ENCODE measurements at regions not wholly inside any gene's neighbourhood (a gene's known extent, or its start where the extent isn't known, plus 50 kb on each side); places are given as distances from the start of the nearest gene placed in this dataset.
A peak's percentile ranks its signal among the peaks of the same experiment; 100 is the strongest.
"Not testable (repeated sequence)": the region's sequence is repeated elsewhere in the genome, so short reads cannot be mapped to it uniquely, and the experiment has no call there.

GRCh38 chr2:95728878-95729596 lies 137.2 kb downstream of the TRIM43 start:
- peak; percentile 52 to 85 for DNase-seq

DNA sequence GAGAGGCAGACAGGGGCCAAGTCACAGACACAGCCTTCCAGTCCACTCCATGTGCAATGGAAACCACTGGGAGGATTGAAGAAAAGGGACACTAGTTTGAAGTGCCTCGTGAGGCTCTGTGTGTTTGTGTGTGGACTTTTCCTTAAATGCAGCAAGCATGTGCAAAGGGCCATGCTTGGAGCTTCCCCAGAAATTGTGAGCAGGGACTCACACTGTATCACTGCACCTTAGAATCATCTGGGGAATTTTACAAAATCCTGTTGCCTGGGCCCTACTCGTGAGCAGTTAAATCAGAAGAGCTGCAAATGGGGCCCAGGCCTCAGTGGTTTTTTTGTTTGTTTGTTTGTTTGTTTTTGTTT lies 137.8 kb downstream of the TRIM43 start:
- DNase-seq = no peak

DNA sequence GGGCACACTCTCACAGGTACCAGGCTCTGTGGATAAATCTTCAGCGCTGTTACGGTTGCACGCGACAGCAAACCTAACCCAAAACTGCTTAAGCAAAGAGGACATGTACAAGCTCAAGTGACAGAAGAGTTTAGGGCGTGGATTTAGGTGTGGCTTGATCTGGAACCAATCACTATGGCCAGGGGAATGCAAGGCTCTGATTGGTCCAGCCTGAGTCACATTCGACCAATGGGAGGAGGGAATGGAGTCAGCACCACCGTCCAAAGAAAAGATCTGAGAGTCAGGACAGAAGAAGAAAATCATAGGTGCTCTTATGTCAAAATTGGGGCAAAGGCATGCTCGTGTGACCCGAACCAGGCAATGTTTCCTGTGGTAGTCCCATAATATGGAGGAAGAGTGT lies 139.0 kb downstream of the TRIM43 start:
- no peak for DNase-seq

DNA sequence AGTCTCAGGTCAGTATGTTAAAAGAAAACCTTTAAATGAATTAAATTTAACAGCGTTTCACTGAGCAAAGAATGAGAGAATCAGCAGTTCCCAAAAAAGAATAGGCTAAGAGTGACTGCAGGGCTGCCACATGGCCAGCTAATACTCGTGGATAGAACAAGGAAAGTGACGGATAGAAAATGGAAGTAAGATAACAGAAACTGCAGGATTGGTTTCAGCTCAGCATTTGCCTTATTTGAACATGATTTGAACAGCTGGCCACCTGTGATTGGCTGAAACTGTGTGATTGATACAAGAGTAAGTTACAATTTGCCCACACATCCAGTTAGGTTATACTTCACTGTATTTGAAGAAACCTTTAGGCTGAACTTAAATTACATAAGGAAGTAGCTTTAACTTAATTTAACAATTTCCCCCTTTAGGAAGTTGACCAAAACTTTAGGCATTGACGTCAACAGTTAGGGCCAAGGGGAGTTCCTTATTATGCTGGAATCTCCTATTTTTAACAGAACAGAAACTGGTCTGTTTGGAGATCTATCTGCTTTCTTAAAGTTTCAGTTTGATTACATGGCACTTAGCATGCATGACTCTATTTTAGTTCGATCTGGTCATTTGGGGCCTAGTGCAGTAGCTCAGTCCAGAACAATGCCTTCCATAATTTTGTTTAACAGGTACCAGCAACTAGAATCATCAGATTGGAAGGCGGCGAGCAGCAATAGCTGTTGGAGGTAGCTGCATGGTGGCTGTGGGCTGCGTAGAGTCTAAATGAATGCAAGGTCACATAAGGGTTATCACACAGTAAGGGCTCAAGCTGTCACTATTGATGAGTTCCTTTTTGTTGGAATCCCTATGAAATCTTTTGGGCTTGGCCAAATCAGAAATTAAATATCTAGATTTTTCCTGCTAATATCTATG lies 143.4 kb downstream of the TRIM43 start:
- DNase-seq = no peak

GRCh38 chr2:95738301-95738700 lies 146.5 kb downstream of the TRIM43 start:
- no peak for DNase-seq

- DNase-seq = not testable (repeated sequence)
These were observed 160.3 kb downstream of the TRIM43 start for GRCh38 chr2:95752126-95752525.

- not testable (repeated sequence) for DNase-seq
These were observed 162.0 kb downstream of the TRIM43 start for GRCh38 chr2:95753812-95754211.

- DNase-seq = not testable (repeated sequence)
These were observed 162.4 kb downstream of the TRIM43 start for GRCh38 chr2:95754213-95754612.

- DNase-seq = not testable (repeated sequence)
These were observed 163.2 kb downstream of the TRIM43 start for GRCh38 chr2:95754819-95755563.

GRCh38 chr2:95755956-95756669 lies 164.3 kb downstream of the TRIM43 start:
- not testable (repeated sequence) for DNase-seq

DNA sequence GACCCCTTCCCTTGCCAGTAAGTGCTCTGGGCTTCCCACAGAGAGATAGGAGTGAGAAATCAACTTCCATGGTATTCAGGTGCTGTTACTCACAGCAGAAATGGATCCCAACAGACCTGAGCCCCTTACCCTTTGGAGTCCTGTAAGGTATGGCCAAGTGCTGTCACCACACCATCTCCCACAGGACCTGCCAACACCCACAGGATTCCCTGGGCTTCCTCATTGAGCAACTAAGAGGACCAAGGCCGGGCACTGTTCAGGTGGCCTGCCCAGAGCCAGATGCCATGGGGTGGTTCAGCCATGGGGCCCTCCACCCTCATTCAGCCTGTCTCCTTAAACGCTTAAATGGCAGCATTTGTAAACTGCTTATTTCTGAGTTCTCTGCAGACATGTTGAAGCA lies 166.2 kb downstream of the TRIM43 start:
- DNase-seq = no peak

- no peak for DNase-seq
These were observed 167.9 kb downstream of the TRIM43 start for GRCh38 chr2:95759481-95760246.

DNA sequence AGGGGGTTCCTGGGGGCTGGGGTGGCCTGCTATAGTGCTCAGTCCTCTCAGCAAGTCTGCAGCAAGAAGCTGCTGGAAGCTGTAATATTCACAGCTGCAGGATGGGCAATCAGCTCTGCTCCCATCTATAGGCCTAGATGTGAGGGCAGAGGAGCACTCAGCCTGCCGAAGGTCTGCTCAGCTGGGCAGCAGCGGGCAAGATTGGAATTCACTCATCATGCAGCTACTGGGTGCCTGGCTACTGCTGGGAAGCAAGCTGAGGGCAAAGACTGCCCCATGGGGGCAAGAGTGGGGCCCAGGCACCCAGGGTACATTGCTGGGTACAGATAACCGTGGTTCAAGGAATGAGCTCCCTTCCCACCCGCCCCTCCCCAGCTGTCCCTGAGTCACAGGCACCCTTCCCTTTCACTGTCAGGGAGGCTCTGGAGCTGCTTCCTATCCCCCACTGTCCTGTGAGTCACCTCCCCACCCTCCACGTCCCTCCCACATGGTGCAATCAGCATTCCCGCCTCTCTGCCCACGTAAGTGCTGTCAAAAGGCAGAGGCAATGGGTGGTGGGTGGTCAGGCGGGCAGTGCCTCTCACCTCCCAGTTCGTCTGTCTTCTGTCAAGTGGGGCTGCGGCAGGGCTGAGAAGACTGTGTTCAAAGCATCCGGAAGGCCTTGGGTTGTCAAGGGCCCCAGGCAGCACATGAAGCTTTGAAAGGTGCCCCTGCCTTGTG lies 169.2 kb downstream of the TRIM43 start:
- DNase-seq = no peak

- DNase-seq = no peak
These were observed 169.8 kb downstream of the TRIM43 start for GRCh38 chr2:95761556-95761955.

- DNase-seq = not testable (repeated sequence)
These were observed 170.5 kb downstream of the TRIM43 start for GRCh38 chr2:95762023-95763021.

GRCh38 chr2:95763074-95763473 lies 171.3 kb downstream of the TRIM43 start:
- DNase-seq = not testable (repeated sequence)

- DNase-seq = not testable (repeated sequence)
These were observed 173.2 kb downstream of the TRIM43 start for GRCh38 chr2:95764966-95765365.

DNA sequence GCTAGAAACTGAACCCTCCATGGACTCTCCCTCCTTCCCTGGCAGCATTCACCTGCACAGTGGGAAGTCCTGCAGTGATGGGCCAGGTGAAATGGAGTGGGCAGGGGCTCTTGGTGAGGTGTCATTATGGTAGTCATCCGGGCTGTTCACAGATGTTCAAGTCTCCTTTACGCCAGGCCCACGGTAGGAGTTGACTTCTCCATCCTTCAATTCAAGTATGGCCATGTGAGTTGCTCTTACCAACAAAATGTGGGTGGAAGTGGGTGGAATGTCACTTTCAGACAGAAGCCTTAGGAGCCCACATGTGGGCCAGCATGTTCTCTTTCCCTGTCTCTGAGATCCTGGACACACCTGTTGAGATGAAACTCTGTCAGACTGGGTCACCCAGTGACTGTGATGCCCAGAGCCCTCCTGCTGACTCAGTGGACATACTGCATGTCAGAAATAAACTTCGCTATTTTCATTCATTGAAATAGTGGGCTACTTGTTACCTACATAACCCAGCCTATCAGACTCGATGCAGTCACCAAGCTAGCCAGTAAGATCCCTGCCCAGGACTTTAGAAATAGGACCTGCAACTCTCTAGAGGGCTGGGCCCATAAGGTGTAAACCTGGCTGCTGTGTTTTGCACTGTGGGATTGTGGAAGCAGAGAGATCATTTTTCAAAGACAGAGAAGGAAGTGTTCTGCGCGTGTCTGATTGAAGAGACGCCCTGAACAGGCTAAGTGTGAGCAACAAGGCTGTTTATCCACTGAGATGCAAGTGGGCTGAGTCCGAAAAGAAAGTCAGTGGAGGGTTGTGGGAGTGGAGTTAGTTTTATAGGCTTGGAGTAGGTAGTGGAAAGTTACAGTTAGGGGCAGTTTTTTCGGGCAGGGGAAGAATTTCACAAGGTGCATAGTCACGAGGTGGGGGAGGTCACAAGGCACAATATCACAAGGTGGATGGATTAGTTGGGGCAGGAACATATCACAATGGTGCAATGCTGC lies 174.4 kb downstream of the TRIM43 start:
- DNase-seq = not testable (repeated sequence)

Data from SW 1271 (cell line).